ENCODE measurements at regions not wholly inside any gene's neighbourhood (a gene's known extent, or its start where the extent isn't known, plus 50 kb on each side); places are given as distances from the start of the nearest gene placed in this dataset.
"Not testable (repeated sequence)": the region's sequence is repeated elsewhere in the genome, so short reads cannot be mapped to it uniquely, and the experiment has no call there.

GRCh38 chr1:5678759-5679158 lies 313.5 kb downstream of the NPHP4 start:
- H3K4me2 ChIP-seq (ENCODE audit: low read length), result no peak overlapping the region
- H3K9ac ChIP-seq (ENCODE audit: low read length), result no peak overlapping the region
- H4K20me1 ChIP-seq (ENCODE audit: insufficient read depth), result no peaks in the 10 kb centered on the region
- no peak for TF ChIP-seq MXI1 (conservative IDR thresholded peaks at IDR 0.05; ENCODE audit: poor library complexity, severe bottlenecking)
- no peak for TF ChIP-seq EZH2 (IDR thresholded peaks at IDR 0.05; ENCODE audit: borderline replicate concordance, insufficient read depth, low read length, poor library complexity, severe bottlenecking)
- TF ChIP-seq REST (IDR thresholded peaks at IDR 0.05; ENCODE audit: borderline replicate concordance), result no peak
- no peak for TF ChIP-seq EP300 (conservative IDR thresholded peaks at IDR 0.05; ENCODE audit: poor library complexity, severe bottlenecking)
- no peak for TF ChIP-seq SMC3 (conservative IDR thresholded peaks at IDR 0.05; ENCODE audit: poor library complexity)
- TF ChIP-seq CTCF (IDR thresholded peaks at IDR 0.05; ENCODE audit: poor library complexity, severe bottlenecking), result no peak
- no peak for TF ChIP-seq TAF1 (IDR thresholded peaks at IDR 0.05; ENCODE audit: low read depth)
- no peaks in the 10 kb centered on the region for H3K9me3 ChIP-seq (ENCODE audit: low read length)
- no peaks in the 10 kb centered on the region for H3K36me3 ChIP-seq (ENCODE audit: insufficient read depth, low read length)
- H3K9me2 ChIP-seq (ENCODE audit: insufficient read depth, low read length), result no peaks in the 10 kb centered on the region
- H3K4me3 ChIP-seq (ENCODE audit: low read length), result no peak overlapping the region
- H3K27me3 ChIP-seq (ENCODE audit: insufficient read depth, low read depth, low read length), result no peaks in the 10 kb centered on the region
- H3F3A ChIP-seq (ENCODE audit: insufficient read depth, low read length, poor library complexity, severe bottlenecking), result no peaks in the 10 kb centered on the region
- H3K79me2 ChIP-seq (replicated peaks; ENCODE audit: insufficient read depth, low read length), result no peaks in the 10 kb centered on the region
- H2AFZ ChIP-seq (ENCODE audit: low read depth, low read length), result no peak overlapping the region
- no peak overlapping the region for H3K27ac ChIP-seq (ENCODE audit: low read length)

DNA sequence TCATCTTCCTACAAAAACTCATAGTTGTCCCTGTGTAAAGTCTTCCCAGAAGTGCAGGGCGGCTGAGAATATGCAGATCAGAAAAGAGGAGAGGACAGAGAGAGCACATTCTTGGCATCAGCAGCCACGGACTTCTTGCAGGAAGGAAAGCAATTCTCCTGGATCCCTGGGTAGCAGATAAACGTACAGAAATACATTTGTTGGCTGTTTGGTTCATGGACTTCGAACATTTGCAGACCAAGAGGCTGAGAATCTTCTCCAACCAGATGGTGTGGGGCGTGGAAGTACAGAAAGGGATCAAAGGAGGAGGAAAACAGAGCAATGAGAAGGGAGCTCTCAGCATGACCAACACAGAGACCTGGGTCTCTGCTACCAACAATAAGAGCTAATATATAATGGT lies 319.9 kb downstream of the NPHP4 start:
- H3K27ac ChIP-seq (ENCODE audit: low read length); H3K4me3 ChIP-seq (ENCODE audit: low read length); H3K36me3 ChIP-seq (ENCODE audit: insufficient read depth, low read length); H3K27me3 ChIP-seq (ENCODE audit: insufficient read depth, low read depth, low read length); H3F3A ChIP-seq (ENCODE audit: insufficient read depth, low read length, poor library complexity, severe bottlenecking); H3K9me3 ChIP-seq (ENCODE audit: low read length); H3K4me2 ChIP-seq (ENCODE audit: low read length); H3K9ac ChIP-seq (ENCODE audit: low read length); H2AFZ ChIP-seq (ENCODE audit: low read depth, low read length); H3K9me2 ChIP-seq (ENCODE audit: insufficient read depth, low read length); H3K79me2 ChIP-seq (replicated peaks; ENCODE audit: insufficient read depth, low read length); H4K20me1 ChIP-seq (ENCODE audit: insufficient read depth): not testable (repeated sequence)

GRCh38 chr1:5670590-5671350 lies 321.5 kb downstream of the NPHP4 start:
- H3K4me2 ChIP-seq (ENCODE audit: low read length), result no peak overlapping the region
- H3K9me3 ChIP-seq (ENCODE audit: low read length), result no peaks in the 10 kb centered on the region
- no peaks in the 10 kb centered on the region for H3K9me2 ChIP-seq (ENCODE audit: insufficient read depth, low read length)
- no peaks in the 10 kb centered on the region for H3F3A ChIP-seq (ENCODE audit: insufficient read depth, low read length, poor library complexity, severe bottlenecking)
- H3K36me3 ChIP-seq (ENCODE audit: insufficient read depth, low read length), result no peaks in the 10 kb centered on the region
- H3K27me3 ChIP-seq (ENCODE audit: insufficient read depth, low read depth, low read length), result no peaks in the 10 kb centered on the region
- no peak overlapping the region for H3K27ac ChIP-seq (ENCODE audit: low read length)
- H4K20me1 ChIP-seq (ENCODE audit: insufficient read depth), result no peaks in the 10 kb centered on the region
- no peaks in the 10 kb centered on the region for H3K79me2 ChIP-seq (replicated peaks; ENCODE audit: insufficient read depth, low read length)
- H3K9ac ChIP-seq (ENCODE audit: low read length), result no peak overlapping the region
- no peak overlapping the region for H3K4me3 ChIP-seq (ENCODE audit: low read length)
- no peak for TF ChIP-seq MXI1 (conservative IDR thresholded peaks at IDR 0.05; ENCODE audit: poor library complexity, severe bottlenecking)
- no peak for TF ChIP-seq TAF1 (IDR thresholded peaks at IDR 0.05; ENCODE audit: low read depth)
- TF ChIP-seq CTCF (IDR thresholded peaks at IDR 0.05; ENCODE audit: poor library complexity, severe bottlenecking), result no peak
- no peak for TF ChIP-seq EZH2 (IDR thresholded peaks at IDR 0.05; ENCODE audit: borderline replicate concordance, insufficient read depth, low read length, poor library complexity, severe bottlenecking)
- no peak for TF ChIP-seq EP300 (conservative IDR thresholded peaks at IDR 0.05; ENCODE audit: poor library complexity, severe bottlenecking)
- no peak for TF ChIP-seq SMC3 (conservative IDR thresholded peaks at IDR 0.05; ENCODE audit: poor library complexity)
- TF ChIP-seq RAD21 (conservative IDR thresholded peaks at IDR 0.05), result no peak
- no peak overlapping the region for H2AFZ ChIP-seq (ENCODE audit: low read depth, low read length)
